ENCODE measurements at regions not wholly inside any gene's neighbourhood (a gene's known extent, or its start where the extent isn't known, plus 50 kb on each side); places are given as distances from the start of the nearest gene placed in this dataset.

- WGBS, 2 donors (ENCODE audit: low coverage in 1 of 2): 71 to 88% methylated on average over 1 of the region's 1 CpG
- TF ChIP-seq POLR2AphosphoS5 (IDR thresholded peaks at IDR 0.05) (no peak), EP300 (IDR thresholded peaks at IDR 0.05; ENCODE audit: low read depth) (no peak), CTCF (IDR thresholded peaks at IDR 0.05) (no peak), POLR2A (IDR thresholded peaks at IDR 0.05) (no peak)
- H3K4me1 ChIP-seq: no peaks in the 10 kb centered on the region
Measured at GRCh38 chr5:53275666-53276065, 166.1 kb upstream of the MOCS2 start.

GRCh38 chr5:53276825-53277224 lies 167.3 kb upstream of the MOCS2 start:
- TF ChIP-seq POLR2AphosphoS5 (IDR thresholded peaks at IDR 0.05) (no peak), EP300 (IDR thresholded peaks at IDR 0.05; ENCODE audit: low read depth) (no peak), CTCF (IDR thresholded peaks at IDR 0.05) (no peak), POLR2A (IDR thresholded peaks at IDR 0.05) (no peak)
- Histone ChIP-seq H3K36me3 (no peaks in the 10 kb centered on the region), H3K27me3 (no peaks in the 10 kb centered on the region), H3K9me3 (no peaks in the 10 kb centered on the region), H3K4me1 (no peaks in the 10 kb centered on the region), H3K27ac (no peak overlapping the region), H3K4me3 (no peak overlapping the region)
- in situ Hi-C loops (cut with MboI; ENCODE audit: low pct_ligation_motif_present in 1 of 4, low pct_unique_long_range_greater_than_20kb in 1 of 4, low sequenced_read_pairs in 3 of 4) (no loop called here), intact Hi-C loops (cut with DNase I; ENCODE audit: low total_unique reads) (no loop called here)
- DNase-seq: no peak
- 66 to 71% methylated on average over 3 of the region's 3 CpGs for WGBS, 2 donors (ENCODE audit: low coverage in 1 of 2)

More at GRCh38 chr5:53275666-53276065, 166.1 kb upstream of the MOCS2 start:
- Histone ChIP-seq H3K27ac (no peak overlapping the region), H3K36me3 (no peaks in the 10 kb centered on the region), H3K4me3 (no peak overlapping the region), H3K9me3 (no peaks in the 10 kb centered on the region), H3K27me3 (no peaks in the 10 kb centered on the region)
- intact Hi-C loops (cut with DNase I; ENCODE audit: low total_unique reads) (no loop called here), in situ Hi-C loops (cut with MboI; ENCODE audit: low pct_ligation_motif_present in 1 of 4, low pct_unique_long_range_greater_than_20kb in 1 of 4, low sequenced_read_pairs in 3 of 4) (no loop called here)
- DNase-seq: no peak

GRCh38 chr5:53277491-53277890 lies 167.9 kb upstream of the MOCS2 start:
- no peaks in the 10 kb centered on the region for H3K36me3 ChIP-seq
- WGBS, 2 donors (ENCODE audit: low coverage in 1 of 2): 62 to 77% methylated on average over 1 of the region's 1 CpG
- in situ Hi-C loops (cut with MboI; ENCODE audit: low pct_ligation_motif_present in 1 of 4, low pct_unique_long_range_greater_than_20kb in 1 of 4, low sequenced_read_pairs in 3 of 4) (no loop called here), intact Hi-C loops (cut with DNase I; ENCODE audit: low total_unique reads) (no loop called here)
- DNase-seq: no peak
- H3K27me3 ChIP-seq: no peaks in the 10 kb centered on the region
- no peak overlapping the region for H3K27ac ChIP-seq
- TF ChIP-seq POLR2A (IDR thresholded peaks at IDR 0.05): no peak
- no peak for TF ChIP-seq CTCF (IDR thresholded peaks at IDR 0.05)
- no peak for TF ChIP-seq EP300 (IDR thresholded peaks at IDR 0.05; ENCODE audit: low read depth)
- no peak for TF ChIP-seq POLR2AphosphoS5 (IDR thresholded peaks at IDR 0.05)
- no peak overlapping the region for H3K4me3 ChIP-seq
- no peaks in the 10 kb centered on the region for H3K9me3 ChIP-seq
- no peaks in the 10 kb centered on the region for H3K4me1 ChIP-seq

GRCh38 chr5:53287573-53287972 lies 178.0 kb upstream of the MOCS2 start:
- no peak overlapping the region for H3K27ac ChIP-seq
- TF ChIP-seq POLR2A (IDR thresholded peaks at IDR 0.05) (no peak), EP300 (IDR thresholded peaks at IDR 0.05; ENCODE audit: low read depth) (no peak), CTCF (IDR thresholded peaks at IDR 0.05) (no peak), POLR2AphosphoS5 (IDR thresholded peaks at IDR 0.05) (no peak)
- H3K4me3 ChIP-seq: no peak overlapping the region
- H3K4me1 ChIP-seq: no peaks in the 10 kb centered on the region
- H3K9me3 ChIP-seq: peaks cover 0 to 2% of the 10 kb centered on the region in 2 donors
- DNase-seq: no peak
- no peaks in the 10 kb centered on the region for H3K27me3 ChIP-seq
- H3K36me3 ChIP-seq: no peaks in the 10 kb centered on the region
- in situ Hi-C loops (cut with MboI; ENCODE audit: low pct_ligation_motif_present in 1 of 4, low pct_unique_long_range_greater_than_20kb in 1 of 4, low sequenced_read_pairs in 3 of 4): no loop called here
- intact Hi-C loops (cut with DNase I; ENCODE audit: low total_unique reads): no loop called here
